ENCODE measurements at regions not wholly inside any gene's neighbourhood (a gene's known extent, or its start where the extent isn't known, plus 50 kb on each side); places are given as distances from the start of the nearest gene placed in this dataset.

DNA sequence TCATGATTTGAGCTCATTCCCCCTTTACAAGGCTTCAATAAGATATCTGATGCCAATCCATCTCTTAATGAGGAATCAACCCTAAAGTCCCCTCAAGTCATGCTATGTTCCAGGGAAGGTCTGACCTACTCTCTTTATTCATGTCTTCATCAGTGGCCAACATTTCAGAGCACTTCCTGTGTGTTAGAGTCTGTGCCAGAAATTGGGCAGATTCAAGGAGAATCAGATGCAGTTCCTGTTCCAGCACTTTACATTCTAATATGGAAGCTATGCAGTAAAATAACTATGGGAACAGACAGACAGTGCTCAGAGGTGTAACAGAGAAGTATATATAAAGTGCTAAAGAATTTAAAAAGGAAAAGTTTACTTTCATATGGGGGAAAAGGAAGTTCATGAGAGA is 193.4 kb upstream of the NR4A3 start:
- Histone ChIP-seq H2AK5ac (ENCODE audit: insufficient read length, low read length) (no peak overlapping the region), H3K9ac (ENCODE audit: extremely low read depth, insufficient read length, low read length) (no peak overlapping the region), H2BK12ac (ENCODE audit: insufficient read length, low read depth, low read length) (no peak overlapping the region), H3K27me3 (ENCODE audit: insufficient read depth, low read length) (no peaks in the 10 kb centered on the region), H4K5ac (ENCODE audit: insufficient read length, low read depth, low read length) (no peak overlapping the region), H3K23ac (ENCODE audit: insufficient read length, low read depth, low read length) (no peak overlapping the region), H3K4me1 (ENCODE audit: insufficient read depth, low read length) (no peaks in the 10 kb centered on the region; the same call in 1 of the 2 replicates), H2BK120ac (ENCODE audit: low read depth, low read length, poor library complexity, severe bottlenecking) (no peak overlapping the region), H2AFZ (ENCODE audit: low read length) (no peak overlapping the region), H3K27ac (ENCODE audit: insufficient read length, low read depth, low read length) (no peak overlapping the region), H3K4ac (ENCODE audit: low read depth, low read length) (no peak overlapping the region), H3K9me3 (ENCODE audit: control insufficient read depth, low read depth, low read length) (no peaks in the 10 kb centered on the region), H3K79me2 (ENCODE audit: insufficient read depth, low read length) (no peaks in the 10 kb centered on the region), H3K4me2 (ENCODE audit: insufficient read depth, insufficient read length, low read length) (no peak overlapping the region), H4K20me1 (ENCODE audit: control insufficient read depth, insufficient read depth, insufficient read length) (no peaks in the 10 kb centered on the region), H4K91ac (ENCODE audit: insufficient read length, low read depth, low read length) (no peak overlapping the region), H2BK5ac (ENCODE audit: insufficient read length, low read length) (no peak overlapping the region), H4K8ac (replicated peaks; ENCODE audit: insufficient read length, low read depth, low read length) (no peak overlapping the region), H3T11ph (ENCODE audit: low read length) (no peak overlapping the region), H3K14ac (ENCODE audit: insufficient read depth, low read length) (no peak overlapping the region), H2BK15ac (ENCODE audit: low read depth, low read length) (no peak overlapping the region), H3K18ac (ENCODE audit: insufficient read length, low read depth, low read length) (no peak overlapping the region), H2BK20ac (ENCODE audit: low read depth, low read length, poor library complexity, severe bottlenecking) (no peak overlapping the region), H3K79me1 (ENCODE audit: insufficient read depth, low read depth, low read length, poor library complexity, severe bottlenecking) (no peaks in the 10 kb centered on the region), H3K56ac (ENCODE audit: insufficient read length, low read depth, low read length) (no peak overlapping the region), H3K23me2 (ENCODE audit: insufficient read length, low read depth, low read length, poor library complexity, severe bottlenecking) (no peaks in the 10 kb centered on the region)
- Mint-ChIP-seq H3K9me3 (no peaks in the 10 kb centered on the region), H3K36me3 (ENCODE audit: insufficient read depth in 1 of 3, low read depth in 3 of 3) (no peaks in the 10 kb centered on the region), H3K27ac (no peak overlapping the region), H3K4me1 (peaks cover 3 to 5% of the 10 kb centered on the region in 2 experiments; a peak in 1 of 4 replicates), H3K27me3 (ENCODE audit: low read depth) (no peaks in the 10 kb centered on the region), H3K4me3 (no peak overlapping the region)
- DNase-seq = no peak
- TF ChIP-seq, protein P1, sequence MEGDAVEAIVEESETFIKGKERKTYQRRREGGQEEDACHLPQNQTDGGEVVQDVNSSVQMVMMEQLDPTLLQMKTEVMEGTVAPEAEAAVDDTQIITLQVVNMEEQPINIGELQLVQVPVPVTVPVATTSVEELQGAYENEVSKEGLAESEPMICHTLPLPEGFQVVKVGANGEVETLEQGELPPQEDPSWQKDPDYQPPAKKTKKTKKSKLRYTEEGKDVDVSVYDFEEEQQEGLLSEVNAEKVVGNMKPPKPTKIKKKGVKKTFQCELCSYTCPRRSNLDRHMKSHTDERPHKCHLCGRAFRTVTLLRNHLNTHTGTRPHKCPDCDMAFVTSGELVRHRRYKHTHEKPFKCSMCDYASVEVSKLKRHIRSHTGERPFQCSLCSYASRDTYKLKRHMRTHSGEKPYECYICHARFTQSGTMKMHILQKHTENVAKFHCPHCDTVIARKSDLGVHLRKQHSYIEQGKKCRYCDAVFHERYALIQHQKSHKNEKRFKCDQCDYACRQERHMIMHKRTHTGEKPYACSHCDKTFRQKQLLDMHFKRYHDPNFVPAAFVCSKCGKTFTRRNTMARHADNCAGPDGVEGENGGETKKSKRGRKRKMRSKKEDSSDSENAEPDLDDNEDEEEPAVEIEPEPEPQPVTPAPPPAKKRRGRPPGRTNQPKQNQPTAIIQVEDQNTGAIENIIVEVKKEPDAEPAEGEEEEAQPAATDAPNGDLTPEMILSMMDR (conservative IDR thresholded peaks at IDR 0.05) = no peak
